ENCODE measurements at regions not wholly inside any gene's neighbourhood (a gene's known extent, or its start where the extent isn't known, plus 50 kb on each side); places are given as distances from the start of the nearest gene placed in this dataset.
"Not testable (repeated sequence)": the region's sequence is repeated elsewhere in the genome, so short reads cannot be mapped to it uniquely, and the experiment has no call there.

DNA sequence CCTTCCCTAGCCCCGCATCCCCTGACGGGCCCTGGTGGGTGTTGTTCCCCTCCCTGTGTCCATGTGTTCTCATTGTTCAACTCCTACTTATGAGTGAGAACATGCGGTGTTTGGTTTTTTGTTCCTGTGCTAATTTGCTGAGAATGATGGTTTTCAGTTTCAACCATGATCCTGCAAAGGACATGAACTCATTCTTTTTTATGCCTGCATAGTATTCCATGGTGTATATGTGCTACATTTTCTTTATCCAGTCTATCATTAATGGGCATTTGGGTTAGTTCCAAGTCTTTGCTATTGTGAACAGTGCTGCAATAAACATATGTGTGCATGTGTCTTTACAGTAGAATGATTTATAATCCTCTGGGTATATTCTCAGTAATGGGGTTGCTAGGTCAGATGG lies 65.7 kb upstream of the DCD start:
- DNase-seq (ENCODE audit: low spot score) = not testable (repeated sequence)

DNA sequence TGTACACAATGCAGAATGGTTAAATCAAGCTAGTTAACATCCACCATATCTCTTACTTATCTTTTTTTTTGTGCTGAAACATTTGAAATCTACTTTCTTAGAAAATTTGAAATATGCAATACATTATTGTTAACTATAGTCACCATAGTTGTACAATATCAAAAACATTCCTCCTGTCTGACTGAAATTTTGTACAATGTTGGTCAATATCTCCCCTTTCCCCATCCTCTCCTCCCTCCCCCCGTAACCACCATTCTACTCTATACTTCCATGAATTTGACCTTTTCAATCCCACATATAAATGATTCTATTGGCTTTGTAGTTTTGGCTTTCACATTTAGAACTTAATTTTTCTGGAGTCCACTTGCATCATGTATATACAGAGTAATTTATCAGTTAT lies 63.5 kb upstream of the DCD start:
- no peak for DNase-seq (ENCODE audit: low spot score)

DNA sequence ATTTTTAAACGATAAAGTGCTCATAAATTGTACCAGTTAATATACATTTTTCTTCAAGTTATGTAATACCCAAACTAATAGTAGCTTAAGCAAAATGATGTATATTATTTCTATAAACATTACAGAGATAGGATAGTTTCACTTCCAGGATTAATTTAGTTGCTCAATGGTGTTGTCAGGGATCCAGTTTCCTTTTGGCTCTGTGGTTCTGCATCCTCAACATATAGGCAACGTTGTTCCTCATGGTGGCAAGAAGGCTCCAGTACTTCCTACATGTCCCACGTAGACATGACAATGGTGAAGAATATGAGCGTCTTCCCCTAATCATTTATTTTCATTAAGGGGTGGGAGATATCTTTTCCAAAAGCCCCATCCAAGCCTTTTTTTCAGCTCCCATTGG lies 60.7 kb upstream of the DCD start:
- DNase-seq (ENCODE audit: low spot score) = no peak

DNA sequence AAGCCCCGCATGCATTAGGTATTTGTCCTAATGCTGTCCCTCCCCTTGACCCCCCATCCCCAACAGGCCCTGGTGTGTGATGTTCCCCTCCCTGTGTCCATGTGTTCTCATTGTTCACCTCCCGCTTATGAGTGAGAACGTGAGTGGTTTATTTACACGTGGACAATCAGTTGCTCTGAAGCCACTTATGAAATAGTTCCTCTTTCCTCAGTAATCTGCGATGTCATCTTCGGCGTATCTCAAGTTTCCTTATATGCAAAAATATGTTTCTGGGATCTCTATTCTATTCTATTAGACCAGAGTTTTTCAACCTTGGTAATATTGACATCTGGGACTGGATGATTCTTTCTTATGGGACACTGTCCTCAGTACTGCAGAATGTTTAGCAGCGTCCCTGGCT lies 56.0 kb upstream of the DCD start:
- DNase-seq (ENCODE audit: low spot score) = no peak

DNA sequence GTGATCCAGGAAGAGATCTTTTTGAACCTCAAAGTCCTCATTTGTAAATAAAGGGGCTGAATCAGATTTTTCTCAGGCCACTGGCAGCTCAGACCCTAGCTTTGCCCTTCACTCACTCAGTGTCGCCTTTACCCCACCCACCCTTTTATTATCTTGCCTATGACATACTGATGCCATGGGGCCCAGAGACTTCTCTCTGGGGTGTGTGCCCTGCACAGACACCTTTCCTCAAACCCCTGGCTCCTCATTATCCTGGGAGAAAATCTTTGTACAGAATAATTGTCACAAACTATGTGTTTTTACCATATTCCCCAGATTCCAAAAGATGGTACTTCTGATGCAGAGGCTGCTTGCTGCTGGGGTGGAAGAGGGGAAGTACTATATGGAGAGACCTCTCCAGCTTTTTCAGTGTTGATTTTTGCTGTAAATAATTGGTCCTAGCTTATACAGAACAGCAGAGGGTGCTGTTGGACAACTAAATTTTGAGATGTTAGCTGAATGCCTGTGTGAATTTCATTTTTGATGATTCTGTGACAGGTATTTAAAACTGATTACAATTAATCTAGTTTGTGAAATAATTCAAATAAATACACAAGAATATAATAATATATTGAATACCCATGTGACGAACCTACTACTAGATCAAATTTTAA lies 53.9 kb upstream of the DCD start:
- peak; percentile 64 for DNase-seq (ENCODE audit: low spot score)

DNA sequence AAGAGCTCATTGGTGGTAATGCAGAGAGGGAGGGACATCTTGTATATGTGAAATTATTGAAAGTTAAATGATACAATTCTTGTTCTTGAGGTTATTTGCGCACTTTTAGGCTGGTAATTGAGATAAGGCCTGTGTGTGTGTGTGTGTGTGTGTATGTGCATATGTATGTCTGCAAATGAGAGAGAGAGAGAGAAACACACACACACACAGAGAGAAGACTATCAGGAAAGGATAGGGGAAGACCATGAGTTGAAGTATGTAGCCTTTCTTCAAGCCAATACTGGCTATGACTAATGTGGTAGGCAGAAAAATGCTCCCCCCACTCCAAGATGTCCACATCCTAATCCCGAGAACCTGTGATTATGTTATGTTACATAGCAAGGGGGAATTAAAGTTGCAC lies 52.7 kb upstream of the DCD start:
- no peak for DNase-seq (ENCODE audit: low spot score)

DNA sequence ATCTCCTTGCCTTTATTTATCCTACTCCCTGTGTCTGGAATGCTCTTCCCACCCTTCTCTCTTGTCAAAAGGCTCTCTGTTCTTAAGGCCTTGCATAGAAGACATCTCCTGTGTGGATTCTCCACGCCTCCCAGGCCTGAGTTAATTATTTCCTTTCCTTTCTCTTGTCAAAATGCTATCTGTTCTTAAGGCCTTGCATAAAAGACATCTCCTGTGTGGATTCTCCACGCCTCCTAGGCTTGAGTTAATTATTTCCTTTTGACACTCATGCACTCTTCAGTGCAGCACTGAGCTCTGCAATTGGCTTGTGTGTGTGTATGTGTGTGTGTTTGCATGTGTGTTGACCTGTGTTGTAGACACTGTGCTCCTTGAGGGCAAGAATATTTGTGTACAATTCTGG lies 52.1 kb upstream of the DCD start:
- no peak for DNase-seq (ENCODE audit: low spot score)

Data from HT-29 (cell line).